ENCODE measurements at regions not wholly inside any gene's neighbourhood (a gene's known extent, or its start where the extent isn't known, plus 50 kb on each side); places are given as distances from the start of the nearest gene placed in this dataset.

DNA sequence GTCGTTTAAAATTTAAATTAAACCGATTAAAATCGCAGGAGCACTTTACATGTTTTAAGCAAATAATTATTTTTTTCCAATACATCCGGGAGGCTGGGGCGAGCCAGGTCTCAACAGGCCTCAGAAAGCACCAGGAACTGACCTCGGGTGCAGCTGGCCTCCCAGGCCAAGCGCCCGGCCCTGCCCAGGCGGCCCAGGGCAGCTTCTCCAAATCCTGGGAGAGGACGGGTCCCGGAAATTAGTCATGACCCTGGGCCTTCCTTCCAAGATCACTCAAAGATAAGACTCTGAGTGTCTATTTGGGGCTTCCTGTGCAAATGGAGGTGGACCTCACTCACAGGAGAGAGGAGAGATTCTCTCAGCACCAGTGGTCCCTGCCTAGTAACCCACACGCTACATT, 177.1 kb downstream of the BCL11B start:
- TF ChIP-seq CTCF (IDR thresholded peaks at IDR 0.05) (no peak), POLR2A (IDR thresholded peaks at IDR 0.05) (no peak)
